HG03460 (cell line): ENCODE measurements at regions not wholly inside any gene's neighbourhood (a gene's known extent, or its start where the extent isn't known, plus 50 kb on each side); places are given as distances from the start of the nearest gene placed in this dataset.

Experiments
- ATAC-seq: cut with Tn5 transposase; IDR thresholded peaks from one replicate; pipeline ENCODE4 v1.9.1; 2021; ENCODE audit not compliant: unreplicated experiment

GRCh38 chr14:71716041-71716772 lies 216.0 kb upstream of the RGS6 start:
- ATAC-seq, result no peak

- no peak for ATAC-seq
These were observed 211.1 kb upstream of the RGS6 start for GRCh38 chr14:71720978-71721624.

- ATAC-seq, result no peak
These were observed 210.4 kb upstream of the RGS6 start for GRCh38 chr14:71721791-71722190.

GRCh38 chr14:71722885-71723284 lies 209.3 kb upstream of the RGS6 start:
- ATAC-seq, result no peak

- no peak for ATAC-seq
These were observed 206.2 kb upstream of the RGS6 start for GRCh38 chr14:71725922-71726579.

GRCh38 chr14:71726580-71727021 lies 205.6 kb upstream of the RGS6 start:
- no peak for ATAC-seq

- ATAC-seq, result no peak
These were observed 203.8 kb upstream of the RGS6 start for GRCh38 chr14:71728386-71728785.

GRCh38 chr14:71729596-71729995 lies 202.6 kb upstream of the RGS6 start:
- ATAC-seq, result no peak

GRCh38 chr14:71730471-71730870 lies 201.8 kb upstream of the RGS6 start:
- ATAC-seq, result no peak

- ATAC-seq, result no peak
These were observed 201.1 kb upstream of the RGS6 start for GRCh38 chr14:71731096-71731495.

GRCh38 chr14:71733210-71733883 lies 198.9 kb upstream of the RGS6 start:
- no peak for ATAC-seq

- ATAC-seq, result no peak
These were observed 198.2 kb upstream of the RGS6 start for GRCh38 chr14:71734076-71734475.

GRCh38 chr14:71734885-71735284 lies 197.3 kb upstream of the RGS6 start:
- no peak for ATAC-seq

GRCh38 chr14:71737760-71738159 lies 194.5 kb upstream of the RGS6 start:
- no peak for ATAC-seq

GRCh38 chr14:71739273-71739990 lies 192.8 kb upstream of the RGS6 start:
- no peak for ATAC-seq

- ATAC-seq, result no peak
These were observed 191.0 kb upstream of the RGS6 start for GRCh38 chr14:71741241-71741640.

GRCh38 chr14:71742485-71742884 lies 189.7 kb upstream of the RGS6 start:
- no peak for ATAC-seq

GRCh38 chr14:71745072-71745471 lies 187.2 kb upstream of the RGS6 start:
- ATAC-seq, result no peak

GRCh38 chr14:71748196-71748595 lies 184.0 kb upstream of the RGS6 start:
- no peak for ATAC-seq

- ATAC-seq, result no peak
These were observed 182.5 kb upstream of the RGS6 start for GRCh38 chr14:71749613-71750238.
